Stimulated activated naive CD8-positive, alpha-beta T cell treated with anti-CD3 and anti-CD28 coated beads, Interleukin-15, Interleukin-2, amounts not matched to agents 100 ng/mL and 50 ng/mL, for 24 hours (primary cell): ENCODE measurements at regions not wholly inside any gene's neighbourhood (a gene's known extent, or its start where the extent isn't known, plus 50 kb on each side); places are given as distances from the start of the nearest gene placed in this dataset.

ENCODE experiments used
- H3K27ac Mint-ChIP-seq: one replicate; pipeline ENCODE4 v1.8.0; 2021; ENCODE audit warnings: mild to moderate bottlenecking, mixed read lengths
- H3K27me3 Mint-ChIP-seq: one replicate; pipeline ENCODE4 v1.8.0; 2021; ENCODE audit warnings: mixed read lengths
- H3K36me3 Mint-ChIP-seq: one replicate; pipeline ENCODE4 v1.8.0; 2021; ENCODE audit warnings: low read depth, mixed read lengths
- H3K4me1 Mint-ChIP-seq: one replicate; pipeline ENCODE4 v1.8.0; 2021; ENCODE audit warnings: low read depth, mixed read lengths
- H3K4me3 Mint-ChIP-seq: one replicate; pipeline ENCODE4 v1.8.0; 2021; ENCODE audit warnings: mild to moderate bottlenecking, mixed read lengths
- H3K9me3 Mint-ChIP-seq: one replicate; pipeline ENCODE4 v1.8.0; 2021; ENCODE audit warnings: mixed read lengths

GRCh38 chr16:77645764-77646163 lies 76.5 kb upstream of the NUDT7 start:
- H3K36me3 Mint-ChIP-seq: no peaks in the 10 kb centered on the region
- H3K9me3 Mint-ChIP-seq: no peaks in the 10 kb centered on the region
- no peak overlapping the region for H3K27ac Mint-ChIP-seq
- H3K4me3 Mint-ChIP-seq: no peak overlapping the region
- H3K27me3 Mint-ChIP-seq: peaks cover 5% of the 10 kb centered on the region
- no peaks in the 10 kb centered on the region for H3K4me1 Mint-ChIP-seq

GRCh38 chr16:77647726-77648125 lies 74.6 kb upstream of the NUDT7 start:
- Mint-ChIP-seq H3K27me3 (peaks cover 12% of the 10 kb centered on the region), H3K4me1 (no peaks in the 10 kb centered on the region), H3K36me3 (no peaks in the 10 kb centered on the region), H3K9me3 (no peaks in the 10 kb centered on the region), H3K27ac (no peak overlapping the region), H3K4me3 (no peak overlapping the region)

- no peak overlapping the region for H3K4me3 Mint-ChIP-seq
- H3K36me3 Mint-ChIP-seq: no peaks in the 10 kb centered on the region
- H3K9me3 Mint-ChIP-seq: no peaks in the 10 kb centered on the region
- no peaks in the 10 kb centered on the region for H3K4me1 Mint-ChIP-seq
- peaks cover 27% of the 10 kb centered on the region for H3K27me3 Mint-ChIP-seq
- no peak overlapping the region for H3K27ac Mint-ChIP-seq
Measured at GRCh38 chr16:77650761-77651160, 71.6 kb upstream of the NUDT7 start.

- no peaks in the 10 kb centered on the region for H3K4me1 Mint-ChIP-seq
- H3K27me3 Mint-ChIP-seq: peaks cover 38% of the 10 kb centered on the region
- H3K27ac Mint-ChIP-seq: no peak overlapping the region
- H3K4me3 Mint-ChIP-seq: no peak overlapping the region
- no peaks in the 10 kb centered on the region for H3K36me3 Mint-ChIP-seq
- no peaks in the 10 kb centered on the region for H3K9me3 Mint-ChIP-seq
Measured at GRCh38 chr16:77652399-77652798, 69.9 kb upstream of the NUDT7 start.

- no peak overlapping the region for H3K27ac Mint-ChIP-seq
- H3K36me3 Mint-ChIP-seq: no peaks in the 10 kb centered on the region
- H3K4me3 Mint-ChIP-seq: no peak overlapping the region
- no peaks in the 10 kb centered on the region for H3K4me1 Mint-ChIP-seq
- peaks cover 55% of the 10 kb centered on the region for H3K27me3 Mint-ChIP-seq
- H3K9me3 Mint-ChIP-seq: peaks cover 5% of the 10 kb centered on the region
Measured at GRCh38 chr16:77657016-77657415, 65.3 kb upstream of the NUDT7 start.

GRCh38 chr16:77660311-77660710 lies 62.0 kb upstream of the NUDT7 start:
- Mint-ChIP-seq H3K36me3 (no peaks in the 10 kb centered on the region), H3K4me3 (no peak overlapping the region), H3K9me3 (peaks cover 5% of the 10 kb centered on the region), H3K27ac (no peak overlapping the region), H3K4me1 (no peaks in the 10 kb centered on the region), H3K27me3 (peaks cover 32% of the 10 kb centered on the region)

GRCh38 chr16:77662246-77662645 lies 60.1 kb upstream of the NUDT7 start:
- Mint-ChIP-seq H3K4me1 (no peaks in the 10 kb centered on the region), H3K27me3 (peaks cover 21% of the 10 kb centered on the region), H3K9me3 (peaks cover 5% of the 10 kb centered on the region), H3K4me3 (no peak overlapping the region), H3K36me3 (no peaks in the 10 kb centered on the region), H3K27ac (no peak overlapping the region)

GRCh38 chr16:77663711-77664110 lies 58.6 kb upstream of the NUDT7 start:
- no peak overlapping the region for H3K4me3 Mint-ChIP-seq
- H3K4me1 Mint-ChIP-seq: no peaks in the 10 kb centered on the region
- peaks cover 5% of the 10 kb centered on the region for H3K9me3 Mint-ChIP-seq
- no peak overlapping the region for H3K27ac Mint-ChIP-seq
- H3K36me3 Mint-ChIP-seq: no peaks in the 10 kb centered on the region
- peaks cover 23% of the 10 kb centered on the region for H3K27me3 Mint-ChIP-seq

- Mint-ChIP-seq H3K9me3 (no peaks in the 10 kb centered on the region), H3K36me3 (no peaks in the 10 kb centered on the region), H3K4me1 (no peaks in the 10 kb centered on the region), H3K27ac (no peak overlapping the region), H3K4me3 (no peak overlapping the region), H3K27me3 (peaks cover 6% of the 10 kb centered on the region)
Measured at GRCh38 chr16:77666771-77667170, 55.5 kb upstream of the NUDT7 start.

- no peak overlapping the region for H3K4me3 Mint-ChIP-seq
- peaks cover 6% of the 10 kb centered on the region for H3K27me3 Mint-ChIP-seq
- no peak overlapping the region for H3K27ac Mint-ChIP-seq
- H3K9me3 Mint-ChIP-seq: no peaks in the 10 kb centered on the region
- H3K36me3 Mint-ChIP-seq: no peaks in the 10 kb centered on the region
- H3K4me1 Mint-ChIP-seq: no peaks in the 10 kb centered on the region
Measured at GRCh38 chr16:77668201-77668600, 54.1 kb upstream of the NUDT7 start.

- no peak overlapping the region for H3K4me3 Mint-ChIP-seq
- no peaks in the 10 kb centered on the region for H3K4me1 Mint-ChIP-seq
- H3K27me3 Mint-ChIP-seq: peaks cover 6% of the 10 kb centered on the region
- no peak overlapping the region for H3K27ac Mint-ChIP-seq
- H3K36me3 Mint-ChIP-seq: no peaks in the 10 kb centered on the region
- no peaks in the 10 kb centered on the region for H3K9me3 Mint-ChIP-seq
Measured at GRCh38 chr16:77669057-77669456, 53.3 kb upstream of the NUDT7 start.
